ENCODE measurements at regions not wholly inside any gene's neighbourhood (a gene's known extent, or its start where the extent isn't known, plus 50 kb on each side); places are given as distances from the start of the nearest gene placed in this dataset.

GRCh38 chr5:57780306-57780960 lies 297.8 kb upstream of the ACTBL2 start:
- no peak for TF ChIP-seq POLR2AphosphoS5 (IDR thresholded peaks at IDR 0.05; ENCODE audit: low read depth, low read length)
- no peak for TF ChIP-seq POLR2A (IDR thresholded peaks at IDR 0.05; ENCODE audit: low read depth, low read length)
- no peak for TF ChIP-seq TAF1 (IDR thresholded peaks at IDR 0.05; ENCODE audit: low read depth, low read length)
- no peak for TF ChIP-seq SPI1 (IDR thresholded peaks at IDR 0.05; ENCODE audit: low read depth, low read length)
- no peak for TF ChIP-seq PAX5 (IDR thresholded peaks at IDR 0.05; ENCODE audit: insufficient read depth, low read length, severe bottlenecking)
